B cell (primary cell): ENCODE measurements at regions not wholly inside any gene's neighbourhood (a gene's known extent, or its start where the extent isn't known, plus 50 kb on each side); places are given as distances from the start of the nearest gene placed in this dataset.

Source experiments
- ATAC-seq: fragments of 200-7000 bp; cut with Tn5 transposase; one replicate; pipeline ENCODE4 v1.10.0; 2021; ENCODE audit warnings: low read depth, mild to moderate bottlenecking, moderate number of reproducible peaks, moderate library complexity
- CTCF ChIA-PET: fragments of 350-600 bp; sonication (Branson Sonifier 250); formaldehyde crosslinking; loops from one replicate; lab custom pipeline; 2021; ENCODE audit warnings: antibody characterized with exemption, inconsistent platforms; lab: Charles Lee
- POLR2A ChIA-PET: fragments of 350-600 bp; sonication (Branson Sonifier 250); formaldehyde crosslinking; loops from one replicate; lab custom pipeline; 2021; ENCODE audit warnings: antibody characterized with exemption; lab: Charles Lee
- DNase-seq: peaks from one replicate; pipeline ENCODE4 v3.0.0; 2013
- H2AFZ ChIP-seq: 2 replicates; pipeline ENCODE4 v1.6.1; 2012; ENCODE audit warnings: mild to moderate bottlenecking, low read depth, low read length; ENCODE audit not compliant: insufficient read depth, poor library complexity, severe bottlenecking
- H3K27ac ChIP-seq, 2 donors: 1 replicate in 1 of 2; 2 replicates in 1 of 2; pipeline ENCODE4 v1.5.1; 2012 to 2013; ENCODE audit warnings: low read length in 2 of 2, mild to moderate bottlenecking in 2 of 2, moderate library complexity in 1 of 2
- H3K27me3 ChIP-seq, 4 experiments: fragments of 200-600 bp in 1 of 4; sonication (generic) in 1 of 4; replicated peaks in 1 of 4; 1 replicate in 2 of 4; 2 replicates in 2 of 4; pipeline versions ENCODE4 v1.6.1 to v1.7.0; 2013 to 2016; ENCODE audit warnings: low read length in 3 of 4, mild to moderate bottlenecking in 2 of 4, mixed read lengths in 1 of 4, moderate library complexity in 1 of 4; ENCODE audit not compliant: insufficient read depth in 4 of 4, control insufficient read depth in 3 of 4; ENCODE audit errors: control extremely low read depth in 1 of 4
- H3K36me3 ChIP-seq, 2 experiments: replicated peaks in 1 of 2; 1 replicate in 1 of 2; 2 replicates in 1 of 2; pipeline versions ENCODE4 v1.6.1 to v1.7.1; 2013; ENCODE audit warnings: low read length in 1 of 2; ENCODE audit not compliant: insufficient read depth in 2 of 2, control insufficient read depth in 1 of 2; ENCODE audit errors: control extremely low read depth in 1 of 2, extremely low read depth in 1 of 2
- H3K4me1 ChIP-seq, 2 donors: fragments of 200-600 bp in 1 of 2; sonication (generic) in 1 of 2; 1 replicate in 1 of 2; 2 replicates in 1 of 2; pipeline versions ENCODE4 v1.5.1 to v1.6.1; 2013 to 2017; ENCODE audit warnings: low read length in 2 of 2; ENCODE audit not compliant: control insufficient read depth in 2 of 2, insufficient read depth in 2 of 2
- H3K4me2 ChIP-seq: replicated peaks from 2 replicates; pipeline ENCODE3; 2012; ENCODE audit warnings: mild to moderate bottlenecking, low read depth, low read length; ENCODE audit not compliant: poor library complexity, severe bottlenecking
- H3K4me3 ChIP-seq, 5 experiments: fragments of 200-600 bp in 1 of 5; sonication (generic) in 1 of 5; 1 replicate in 3 of 5; 2 replicates in 2 of 5; pipeline versions ENCODE4 v1.5.1 to v1.7.0; 2011 to 2016; ENCODE audit warnings: low read length in 4 of 5, mild to moderate bottlenecking in 4 of 5, low read depth in 2 of 5, control low read depth in 1 of 5, moderate library complexity in 1 of 5; ENCODE audit not compliant: insufficient read depth in 1 of 5; ENCODE audit errors: control extremely low read depth in 1 of 5, extremely low read depth in 1 of 5
- H3K79me2 ChIP-seq: fragments of 200-600 bp; sonication (generic); one replicate; pipeline ENCODE4 v1.6.0; 2016; ENCODE audit warnings: low read length; ENCODE audit not compliant: control insufficient read depth, insufficient read depth
- H3K9ac ChIP-seq: fragments of 200-600 bp; sonication (generic); 2 replicates; pipeline ENCODE4 v1.6.1; 2017; ENCODE audit warnings: mild to moderate bottlenecking, low read length, moderate library complexity
- H3K9me3 ChIP-seq, 3 donors: one replicate each; pipeline versions ENCODE4 v1.6.1 to v1.7.1; 2013; ENCODE audit warnings: low read length in 2 of 3; ENCODE audit not compliant: control insufficient read depth in 2 of 3, insufficient read depth in 1 of 3; ENCODE audit errors: control extremely low read depth in 1 of 3
- H4K20me1 ChIP-seq: 2 replicates; pipeline ENCODE4 v1.6.0; 2012; ENCODE audit warnings: mild to moderate bottlenecking, low read length; ENCODE audit not compliant: insufficient read depth, control insufficient read depth, poor library complexity, severe bottlenecking
- H3K27ac Mint-ChIP-seq: one replicate; pipeline ENCODE4 v1.8.0; 2021; ENCODE audit warnings: mixed read lengths
- H3K27me3 Mint-ChIP-seq: one replicate; pipeline ENCODE4 v1.8.0; 2021; ENCODE audit warnings: mixed read lengths
- H3K4me1 Mint-ChIP-seq: one replicate; pipeline ENCODE4 v1.8.0; 2021; ENCODE audit warnings: mixed read lengths
- H3K4me3 Mint-ChIP-seq: one replicate; pipeline ENCODE4 v1.8.0; 2021; ENCODE audit warnings: mixed read lengths
- H3K9me3 Mint-ChIP-seq: one replicate; pipeline ENCODE4 v1.8.0; 2022; ENCODE audit warnings: mixed read lengths; ENCODE audit not compliant: insufficient read depth
- EZH2 ChIP-seq: IDR thresholded peaks from 2 replicates; pipeline ENCODE4 v1.6.1; 2012; ENCODE audit warnings: borderline replicate concordance, low read depth, mild to moderate bottlenecking, moderate library complexity, low read length; ENCODE audit not compliant: insufficient read depth, poor library complexity, severe bottlenecking
- WGBS: methylation state at CpG from one replicate; pipeline ENCODE4 v1.1.5; 2013; ENCODE audit warnings: missing lambda C conversion rate; ENCODE audit not compliant: insufficient coverage; 5-methylcytosine and 5-hydroxymethylcytosine counted together
- intact Hi-C: fragments of 100-400 bp; cut with micrococcal nuclease; formaldehyde crosslinking; loops from one replicate; pipeline ENCODE4 v1.10.0; 2022
- TF ChIP-seq, protein P1 (sequence below): fragments of 200-600 bp; IDR thresholded peaks from one replicate; pipeline ENCODE4 v1.8.0; 2022; ENCODE audit warnings: antibody characterized with exemption, mild to moderate bottlenecking

- intact Hi-C loops, result no loop called here
- Histone ChIP-seq H3K4me2 (no peak overlapping the region), H2AFZ (no peak overlapping the region), H3K4me3 (no peak overlapping the region), H3K27ac (no peak overlapping the region), H4K20me1 (no peaks in the 10 kb centered on the region), H3K27me3 (no peaks in the 10 kb centered on the region), H3K9ac (no peak overlapping the region), H3K9me3 (no peaks in the 10 kb centered on the region), H3K79me2 (no peaks in the 10 kb centered on the region), H3K4me1 (no peaks in the 10 kb centered on the region), H3K36me3 (no peaks in the 10 kb centered on the region)
- Mint-ChIP-seq H3K27me3 (peaks cover 7% of the 10 kb centered on the region), H3K9me3 (peaks cover 2% of the 10 kb centered on the region), H3K4me3 (no peak overlapping the region), H3K27ac (no peak overlapping the region), H3K4me1 (no peaks in the 10 kb centered on the region)
- TF ChIP-seq, protein P1, sequence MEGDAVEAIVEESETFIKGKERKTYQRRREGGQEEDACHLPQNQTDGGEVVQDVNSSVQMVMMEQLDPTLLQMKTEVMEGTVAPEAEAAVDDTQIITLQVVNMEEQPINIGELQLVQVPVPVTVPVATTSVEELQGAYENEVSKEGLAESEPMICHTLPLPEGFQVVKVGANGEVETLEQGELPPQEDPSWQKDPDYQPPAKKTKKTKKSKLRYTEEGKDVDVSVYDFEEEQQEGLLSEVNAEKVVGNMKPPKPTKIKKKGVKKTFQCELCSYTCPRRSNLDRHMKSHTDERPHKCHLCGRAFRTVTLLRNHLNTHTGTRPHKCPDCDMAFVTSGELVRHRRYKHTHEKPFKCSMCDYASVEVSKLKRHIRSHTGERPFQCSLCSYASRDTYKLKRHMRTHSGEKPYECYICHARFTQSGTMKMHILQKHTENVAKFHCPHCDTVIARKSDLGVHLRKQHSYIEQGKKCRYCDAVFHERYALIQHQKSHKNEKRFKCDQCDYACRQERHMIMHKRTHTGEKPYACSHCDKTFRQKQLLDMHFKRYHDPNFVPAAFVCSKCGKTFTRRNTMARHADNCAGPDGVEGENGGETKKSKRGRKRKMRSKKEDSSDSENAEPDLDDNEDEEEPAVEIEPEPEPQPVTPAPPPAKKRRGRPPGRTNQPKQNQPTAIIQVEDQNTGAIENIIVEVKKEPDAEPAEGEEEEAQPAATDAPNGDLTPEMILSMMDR, result no peak
- no peak for TF ChIP-seq EZH2
- 100% methylated on average over 1 of the region's 2 CpGs for WGBS
- ChIA-PET CTCF (no interaction called here), POLR2A (no interaction called here)
- ATAC-seq (no peak), DNase-seq (no peak)
These were observed 256.1 kb upstream of the NOCT start for GRCh38 chr4:138759554-138759902.

GRCh38 chr4:138758876-138759553, 256.6 kb upstream of the NOCT start:
- intact Hi-C loops, result no loop called here
- CTCF ChIA-PET, result no interaction called here
- no peak overlapping the region for H2AFZ ChIP-seq
- H3K36me3 ChIP-seq, result no peaks in the 10 kb centered on the region
- no peaks in the 10 kb centered on the region for H4K20me1 ChIP-seq
- no peak overlapping the region for H3K4me2 ChIP-seq
- Mint-ChIP-seq H3K27ac (no peak overlapping the region), H3K4me3 (no peak overlapping the region), H3K27me3 (peaks cover 7% of the 10 kb centered on the region), H3K9me3 (peaks cover 2% of the 10 kb centered on the region), H3K4me1 (no peaks in the 10 kb centered on the region)
- no peaks in the 10 kb centered on the region for H3K4me1 ChIP-seq
- WGBS, result 89% methylated on average over 9 of the region's 9 CpGs
- TF ChIP-seq EZH2, result no peak
- H3K27me3 ChIP-seq, result no peaks in the 10 kb centered on the region
- H3K79me2 ChIP-seq, result no peaks in the 10 kb centered on the region
- no peak for DNase-seq
- no peak overlapping the region for H3K9ac ChIP-seq
- ATAC-seq, result no peak
- POLR2A ChIA-PET, result no interaction called here
- H3K27ac ChIP-seq, result no peak overlapping the region
- H3K9me3 ChIP-seq, result no peaks in the 10 kb centered on the region
- H3K4me3 ChIP-seq, result no peak overlapping the region
